ENCODE measurements at regions not wholly inside any gene's neighbourhood (a gene's known extent, or its start where the extent isn't known, plus 50 kb on each side); places are given as distances from the start of the nearest gene placed in this dataset.

DNA sequence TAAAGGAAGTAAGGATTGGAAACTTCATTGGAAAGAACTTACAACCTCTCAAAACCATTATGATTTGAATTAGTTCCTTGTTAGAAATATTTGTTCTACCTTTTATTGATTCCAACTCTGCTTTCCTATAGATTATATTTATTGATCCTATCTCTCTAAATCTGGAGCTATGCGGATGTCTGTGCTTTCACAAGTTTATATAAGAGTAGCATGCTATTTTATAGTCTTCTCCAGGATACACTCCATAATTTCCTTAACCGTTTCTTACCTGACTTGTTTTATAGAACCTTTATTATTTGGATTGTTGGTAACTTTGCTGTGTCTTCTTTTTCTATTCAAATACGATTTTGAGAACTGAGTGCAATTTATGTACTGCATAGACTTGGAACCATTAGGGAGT, 668.1 kb downstream of the RAPGEF2 start:
- Histone ChIP-seq H3K4me3 (no peak overlapping the region), H4K20me1 (ENCODE audit: control insufficient read depth, insufficient read depth) (no peaks in the 10 kb centered on the region), H3K9ac (ENCODE audit: control insufficient read depth, insufficient read depth, low read length) (no peak overlapping the region), H3K4me2 (ENCODE audit: control insufficient read depth, insufficient read depth) (no peak overlapping the region), H3K27me3 (replicated peaks in 1 of 2; ENCODE audit: control insufficient read depth in 2 of 2, insufficient read depth in 2 of 2, low read length in 1 of 2) (no peaks in the 10 kb centered on the region), H3K79me2 (ENCODE audit: control insufficient read depth, insufficient read depth, low read length) (no peaks in the 10 kb centered on the region), H3K9me3 (replicated peaks; ENCODE audit: control insufficient read depth, insufficient read depth, low read length) (no peaks in the 10 kb centered on the region), H2AFZ (ENCODE audit: control insufficient read depth, low read depth, low read length) (no peak overlapping the region), H3K36me3 (ENCODE audit: control insufficient read depth in 2 of 2, insufficient read depth in 2 of 2, low read length in 1 of 2) (no peaks in the 10 kb centered on the region), H3K27ac (ENCODE audit: control insufficient read depth, insufficient read depth) (no peak overlapping the region), H3K4me1 (ENCODE audit: control insufficient read depth, insufficient read depth, low read length) (no peaks in the 10 kb centered on the region)
- WGBS (ENCODE audit: insufficient coverage, insufficient replicate concordance, low lambda C conversion rate, missing lambda C conversion rate) = 0% methylated on average over 3 of the region's 3 CpGs
- intact Hi-C loops (cut with micrococcal nuclease; ENCODE audit: unreplicated experiment) (no loop called here), in situ Hi-C loops (cut with MboI) (no loop called here)
- ChIA-PET CTCF (interaction anchor here (0.8 kb wide), 1 partner anchor 101 kb away, joined by 4 read pairs; no protein-coding TSS in a partner anchor), RAD21 (ENCODE audit: unreplicated experiment) (interaction anchor here (0.7 kb wide), 1 partner anchor 10 kb away, joined by 3 read pairs; no protein-coding TSS in a partner anchor), POLR2A (no interaction called here), SMC1A (ENCODE audit: uncharacterized antibody, unreplicated experiment) (no interaction called here)
- BruUV-seq (replicated peaks) = no TSS peak
- ATAC-seq (no peak), DNase-seq (ENCODE audit: low read depth, low spot score) (no peak), FAIRE-seq (no peak)
- no peak for TF ChIP-seq MTA2 (IDR thresholded peaks at IDR 0.05; ENCODE audit: low read depth)
- no peak for TF ChIP-seq POU2F2 (IDR thresholded peaks at IDR 0.05; ENCODE audit: borderline replicate concordance, low read depth, low read length)
- TF ChIP-seq HDGF (IDR thresholded peaks at IDR 0.05) = no peak
- TF ChIP-seq IKZF2 (IDR thresholded peaks at IDR 0.05) = no peak
- TF ChIP-seq, protein P1, sequence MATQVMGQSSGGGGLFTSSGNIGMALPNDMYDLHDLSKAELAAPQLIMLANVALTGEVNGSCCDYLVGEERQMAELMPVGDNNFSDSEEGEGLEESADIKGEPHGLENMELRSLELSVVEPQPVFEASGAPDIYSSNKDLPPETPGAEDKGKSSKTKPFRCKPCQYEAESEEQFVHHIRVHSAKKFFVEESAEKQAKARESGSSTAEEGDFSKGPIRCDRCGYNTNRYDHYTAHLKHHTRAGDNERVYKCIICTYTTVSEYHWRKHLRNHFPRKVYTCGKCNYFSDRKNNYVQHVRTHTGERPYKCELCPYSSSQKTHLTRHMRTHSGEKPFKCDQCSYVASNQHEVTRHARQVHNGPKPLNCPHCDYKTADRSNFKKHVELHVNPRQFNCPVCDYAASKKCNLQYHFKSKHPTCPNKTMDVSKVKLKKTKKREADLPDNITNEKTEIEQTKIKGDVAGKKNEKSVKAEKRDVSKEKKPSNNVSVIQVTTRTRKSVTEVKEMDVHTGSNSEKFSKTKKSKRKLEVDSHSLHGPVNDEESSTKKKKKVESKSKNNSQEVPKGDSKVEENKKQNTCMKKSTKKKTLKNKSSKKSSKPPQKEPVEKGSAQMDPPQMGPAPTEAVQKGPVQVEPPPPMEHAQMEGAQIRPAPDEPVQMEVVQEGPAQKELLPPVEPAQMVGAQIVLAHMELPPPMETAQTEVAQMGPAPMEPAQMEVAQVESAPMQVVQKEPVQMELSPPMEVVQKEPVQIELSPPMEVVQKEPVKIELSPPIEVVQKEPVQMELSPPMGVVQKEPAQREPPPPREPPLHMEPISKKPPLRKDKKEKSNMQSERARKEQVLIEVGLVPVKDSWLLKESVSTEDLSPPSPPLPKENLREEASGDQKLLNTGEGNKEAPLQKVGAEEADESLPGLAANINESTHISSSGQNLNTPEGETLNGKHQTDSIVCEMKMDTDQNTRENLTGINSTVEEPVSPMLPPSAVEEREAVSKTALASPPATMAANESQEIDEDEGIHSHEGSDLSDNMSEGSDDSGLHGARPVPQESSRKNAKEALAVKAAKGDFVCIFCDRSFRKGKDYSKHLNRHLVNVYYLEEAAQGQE (IDR thresholded peaks at IDR 0.05; ENCODE audit: low read depth, low read length) = no peak
- TF ChIP-seq ATF7 (IDR thresholded peaks at IDR 0.05; ENCODE audit: low read depth) = no peak
- TF ChIP-seq YBX1 (IDR thresholded peaks at IDR 0.05) = no peak
- TF ChIP-seq GABPA (IDR thresholded peaks at IDR 0.05; ENCODE audit: low read depth) = no peak
- TF ChIP-seq MEF2B (IDR thresholded peaks at IDR 0.05; ENCODE audit: partially characterized antibody, poor library complexity, severe bottlenecking) = no peak
- TF ChIP-seq RCOR1 (conservative IDR thresholded peaks at IDR 0.05; ENCODE audit: low read depth, low read length) = no peak
- TF ChIP-seq TAF1 (IDR thresholded peaks at IDR 0.05; ENCODE audit: borderline replicate concordance, low read depth, low read length) = no peak
- TF ChIP-seq ZNF274 (IDR thresholded peaks at IDR 0.05; ENCODE audit: insufficient read depth, insufficient read length) = no peak
- no peak for TF ChIP-seq CHD1 (IDR thresholded peaks at IDR 0.05; ENCODE audit: low read depth, low read length)
- TF ChIP-seq EZH2 (IDR thresholded peaks at IDR 0.05; ENCODE audit: borderline replicate concordance, control insufficient read depth, low read depth, low read length) = no peak
- TF ChIP-seq ETV6 (conservative IDR thresholded peaks at IDR 0.05 in 1 of 2, IDR thresholded peaks at IDR 0.05 in 1 of 2; ENCODE audit: borderline replicate concordance in 1 of 2, low read depth in 1 of 2) = no peak
